SU-DHL-6 (cell line): ENCODE measurements at regions not wholly inside any gene's neighbourhood (a gene's known extent, or its start where the extent isn't known, plus 50 kb on each side); places are given as distances from the start of the nearest gene placed in this dataset.
"Not testable (repeated sequence)": the region's sequence is repeated elsewhere in the genome, so short reads cannot be mapped to it uniquely, and the experiment has no call there.

Experiments used
- H2AFZ ChIP-seq: fragments of 200-600 bp; sonication (generic); 2 replicates; pipeline ENCODE4 v1.6.1; 2014; ENCODE audit warnings: low read depth, mild to moderate bottlenecking, moderate library complexity, mixed read lengths, antibody characterized with exemption, low read length; ENCODE audit not compliant: severe bottlenecking
- H3F3A ChIP-seq: fragments of 200-600 bp; shearing (Covaris generic); 2 replicates; pipeline ENCODE4 v1.6.0; 2016; ENCODE audit warnings: antibody characterized with exemption, mild to moderate bottlenecking; ENCODE audit not compliant: insufficient read depth
- H3K27ac ChIP-seq: fragments of 200-600 bp; sonication (generic); 2 replicates; pipeline ENCODE4 v1.5.1; 2016; ENCODE audit warnings: low read depth, mild to moderate bottlenecking, low read length, moderate library complexity, mixed read lengths
- H3K27me3 ChIP-seq: fragments of 200-600 bp; sonication (generic), shearing (Covaris generic); 2 replicates; pipeline ENCODE4 v1.6.0; 2014; ENCODE audit warnings: mild to moderate bottlenecking, low read length
- H3K36me3 ChIP-seq: fragments of 200-600 bp; sonication (generic); 2 replicates; pipeline ENCODE4 v1.6.1; 2014; ENCODE audit warnings: mild to moderate bottlenecking, low read length, mixed read lengths
- H3K4me2 ChIP-seq: fragments of 300-600, 200-600 bp; shearing (Covaris generic), sonication (generic); 2 replicates; pipeline ENCODE4 v1.6.0; 2014; ENCODE audit warnings: low read length, low read depth, mild to moderate bottlenecking; ENCODE audit not compliant: poor library complexity, severe bottlenecking
- H3K4me3 ChIP-seq: fragments of 200-600 bp; sonication (generic); 2 replicates; pipeline ENCODE4 v1.5.1; 2014; ENCODE audit warnings: antibody characterized with exemption, low read length, mild to moderate bottlenecking, mixed read lengths; ENCODE audit not compliant: insufficient read depth, poor library complexity, severe bottlenecking
- H3K79me2 ChIP-seq: fragments of 200-600 bp; sonication (generic); 2 replicates; pipeline ENCODE4 v1.6.1; 2014; ENCODE audit warnings: mild to moderate bottlenecking, low read length, moderate library complexity; ENCODE audit not compliant: insufficient read depth
- H3K9ac ChIP-seq: fragments of 200-600 bp; sonication (generic); 2 replicates; pipeline ENCODE4 v1.7.0; 2014; ENCODE audit warnings: mild to moderate bottlenecking, low read length
- H3K9me2 ChIP-seq: fragments of 200-600 bp; sonication (generic); replicated peaks from 2 replicates; pipeline ENCODE4 v1.6.1; 2014; ENCODE audit warnings: low read length; ENCODE audit not compliant: insufficient read depth
- H3K9me3 ChIP-seq: fragments of 200-600 bp; sonication (generic); 2 replicates; pipeline ENCODE4 v1.6.1; 2014; ENCODE audit warnings: low read length, mixed read lengths; ENCODE audit not compliant: insufficient read depth
- H4K20me1 ChIP-seq: fragments of 200-600 bp; sonication (generic); 2 replicates; pipeline ENCODE4 v1.6.1; 2014; ENCODE audit warnings: low read depth, mild to moderate bottlenecking, antibody characterized with exemption, low read length, moderate library complexity, mixed read lengths
- CTCF ChIP-seq: fragments of 200-600 bp; sonication (generic); IDR thresholded peaks from one replicate; pipeline ENCODE4 v1.5.1; 2017; ENCODE audit warnings: antibody characterized with exemption, mild to moderate bottlenecking, low read length, moderate library complexity; ENCODE audit not compliant: insufficient read depth, poor library complexity, severe bottlenecking
- EZH2phosphoT487 ChIP-seq: fragments of 200-600 bp; sonication (generic), shearing (Covaris generic); conservative IDR thresholded peaks from 2 replicates; pipeline ENCODE4 v1.6.1; 2018; ENCODE audit warnings: mild to moderate bottlenecking, antibody characterized with exemption, low read length, moderate library complexity, mixed read lengths

GRCh38 chr9:71515107-71515506 is 253.2 kb downstream of the CEMIP2 start:
- no peak for TF ChIP-seq CTCF
- TF ChIP-seq EZH2phosphoT487: no peak

GRCh38 chr9:71514344-71514975 is 253.9 kb downstream of the CEMIP2 start:
- H3K4me3 ChIP-seq: no peak overlapping the region
- no peak overlapping the region for H3K9ac ChIP-seq
- H3F3A ChIP-seq: no peaks in the 10 kb centered on the region
- H3K4me2 ChIP-seq: no peak overlapping the region
- TF ChIP-seq EZH2phosphoT487: no peak
- no peak for TF ChIP-seq CTCF
- H3K36me3 ChIP-seq: no peaks in the 10 kb centered on the region
- H2AFZ ChIP-seq: no peak overlapping the region
- no peaks in the 10 kb centered on the region for H3K9me3 ChIP-seq
- no peaks in the 10 kb centered on the region for H3K9me2 ChIP-seq
- H3K79me2 ChIP-seq: no peaks in the 10 kb centered on the region
- H3K27me3 ChIP-seq: no peaks in the 10 kb centered on the region
- H3K27ac ChIP-seq: no peak overlapping the region
- no peaks in the 10 kb centered on the region for H4K20me1 ChIP-seq

More at GRCh38 chr9:71515107-71515506, 253.2 kb downstream of the CEMIP2 start:
- no peaks in the 10 kb centered on the region for H4K20me1 ChIP-seq
- no peaks in the 10 kb centered on the region for H3K9me3 ChIP-seq
- no peak overlapping the region for H3K4me3 ChIP-seq
- H3K4me2 ChIP-seq: no peak overlapping the region
- H3K27ac ChIP-seq: no peak overlapping the region
- no peaks in the 10 kb centered on the region for H3K27me3 ChIP-seq
- no peaks in the 10 kb centered on the region for H3K36me3 ChIP-seq
- H3F3A ChIP-seq: no peaks in the 10 kb centered on the region
- H3K9ac ChIP-seq: no peak overlapping the region
- H2AFZ ChIP-seq: no peak overlapping the region
- H3K9me2 ChIP-seq: no peaks in the 10 kb centered on the region
- H3K79me2 ChIP-seq: no peaks in the 10 kb centered on the region

- H3K27me3 ChIP-seq: no peaks in the 10 kb centered on the region
- no peak overlapping the region for H3K4me3 ChIP-seq
- no peaks in the 10 kb centered on the region for H3K79me2 ChIP-seq
- no peaks in the 10 kb centered on the region for H4K20me1 ChIP-seq
- H2AFZ ChIP-seq: no peak overlapping the region
- no peak overlapping the region for H3K9ac ChIP-seq
- H3K9me2 ChIP-seq: no peaks in the 10 kb centered on the region
- no peak overlapping the region for H3K4me2 ChIP-seq
- TF ChIP-seq EZH2phosphoT487 (no peak), CTCF (no peak)
- H3F3A ChIP-seq: no peaks in the 10 kb centered on the region
- no peaks in the 10 kb centered on the region for H3K9me3 ChIP-seq
- H3K27ac ChIP-seq: no peak overlapping the region
- H3K36me3 ChIP-seq: no peaks in the 10 kb centered on the region
Measured at GRCh38 chr9:71509054-71509453, 259.3 kb downstream of the CEMIP2 start.

- not testable (repeated sequence) for H3K36me3 ChIP-seq, H3K4me3 ChIP-seq, H4K20me1 ChIP-seq, H3K27me3 ChIP-seq, H3K4me2 ChIP-seq, H3K27ac ChIP-seq, H3K9me2 ChIP-seq, H3K79me2 ChIP-seq, H3K9ac ChIP-seq, H2AFZ ChIP-seq, H3K9me3 ChIP-seq, H3F3A ChIP-seq
Measured at GRCh38 chr9:71508141-71508540, 260.2 kb downstream of the CEMIP2 start.
